ENCODE measurements at regions not wholly inside any gene's neighbourhood (a gene's known extent, or its start where the extent isn't known, plus 50 kb on each side); places are given as distances from the start of the nearest gene placed in this dataset.

GRCh38 chr10:23826421-23826820 is 382.5 kb upstream of the KIAA1217 start:
- Mint-ChIP-seq H3K36me3 (ENCODE audit: insufficient read depth, unreplicated experiment) (no peaks in the 10 kb centered on the region), H3K4me3 (ENCODE audit: unreplicated experiment) (no peak overlapping the region), H3K4me1 (ENCODE audit: low read depth, unreplicated experiment) (no peaks in the 10 kb centered on the region), H3K9me3 (ENCODE audit: unreplicated experiment) (no peaks in the 10 kb centered on the region), H3K27me3 (ENCODE audit: insufficient read depth, unreplicated experiment) (peaks cover 14% of the 10 kb centered on the region), H3K27ac (ENCODE audit: unreplicated experiment) (no peak overlapping the region)
- BruUV-seq (replicated peaks): no TSS peak
- CTCF ChIA-PET: no interaction called here
- Histone ChIP-seq H3K4me1 (no peaks in the 10 kb centered on the region), H3K4me3 (ENCODE audit: low read depth, low read length) (no peak overlapping the region), H3K36me3 (ENCODE audit: control insufficient read depth, insufficient read depth, low read length) (no peaks in the 10 kb centered on the region), H3K27me3 (replicated peaks; ENCODE audit: control insufficient read depth, insufficient read depth, low read length) (no peaks in the 10 kb centered on the region), H3K9me3 (no peaks in the 10 kb centered on the region)
- intact Hi-C loops (cut with micrococcal nuclease; ENCODE audit: unreplicated experiment): no loop called here
- TF ChIP-seq, protein P1, sequence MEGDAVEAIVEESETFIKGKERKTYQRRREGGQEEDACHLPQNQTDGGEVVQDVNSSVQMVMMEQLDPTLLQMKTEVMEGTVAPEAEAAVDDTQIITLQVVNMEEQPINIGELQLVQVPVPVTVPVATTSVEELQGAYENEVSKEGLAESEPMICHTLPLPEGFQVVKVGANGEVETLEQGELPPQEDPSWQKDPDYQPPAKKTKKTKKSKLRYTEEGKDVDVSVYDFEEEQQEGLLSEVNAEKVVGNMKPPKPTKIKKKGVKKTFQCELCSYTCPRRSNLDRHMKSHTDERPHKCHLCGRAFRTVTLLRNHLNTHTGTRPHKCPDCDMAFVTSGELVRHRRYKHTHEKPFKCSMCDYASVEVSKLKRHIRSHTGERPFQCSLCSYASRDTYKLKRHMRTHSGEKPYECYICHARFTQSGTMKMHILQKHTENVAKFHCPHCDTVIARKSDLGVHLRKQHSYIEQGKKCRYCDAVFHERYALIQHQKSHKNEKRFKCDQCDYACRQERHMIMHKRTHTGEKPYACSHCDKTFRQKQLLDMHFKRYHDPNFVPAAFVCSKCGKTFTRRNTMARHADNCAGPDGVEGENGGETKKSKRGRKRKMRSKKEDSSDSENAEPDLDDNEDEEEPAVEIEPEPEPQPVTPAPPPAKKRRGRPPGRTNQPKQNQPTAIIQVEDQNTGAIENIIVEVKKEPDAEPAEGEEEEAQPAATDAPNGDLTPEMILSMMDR (IDR thresholded peaks at IDR 0.05; ENCODE audit: insufficient read depth in 1 of 2, low read depth in 1 of 2, low read length in 1 of 2, severe bottlenecking in 1 of 2, unreplicated experiment in 1 of 2): no peak
- POLR2A ChIA-PET: no interaction called here
- DNase-seq: peak; percentile 70 to 76

DNA sequence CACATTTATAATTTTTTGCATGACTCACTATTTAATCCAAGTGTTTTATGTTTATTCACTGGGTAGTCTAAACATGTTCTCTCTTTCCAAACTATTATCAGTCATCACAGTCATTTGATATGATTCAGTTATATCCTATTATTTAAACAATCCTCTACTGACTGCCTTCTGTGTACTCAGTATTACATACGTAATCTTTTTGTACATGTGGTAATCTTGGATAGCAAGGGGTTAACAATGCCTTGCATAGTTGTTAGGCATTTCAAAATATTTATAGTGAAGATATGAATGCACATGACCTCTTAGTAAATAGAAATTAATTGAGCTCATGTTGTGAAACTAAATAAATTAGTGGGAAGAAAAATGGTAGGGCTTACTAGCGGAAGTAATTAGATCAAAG is 379.4 kb upstream of the KIAA1217 start:
- Mint-ChIP-seq H3K4me3 (ENCODE audit: unreplicated experiment) (no peak overlapping the region), H3K27ac (ENCODE audit: unreplicated experiment) (no peak overlapping the region), H3K4me1 (ENCODE audit: low read depth, unreplicated experiment) (peaks cover 9% of the 10 kb centered on the region), H3K36me3 (ENCODE audit: insufficient read depth, unreplicated experiment) (no peaks in the 10 kb centered on the region), H3K9me3 (ENCODE audit: unreplicated experiment) (no peaks in the 10 kb centered on the region), H3K27me3 (ENCODE audit: insufficient read depth, unreplicated experiment) (peaks cover 8% of the 10 kb centered on the region)
- BruUV-seq (replicated peaks): no TSS peak
- TF ChIP-seq, protein P1 (IDR thresholded peaks at IDR 0.05; ENCODE audit: insufficient read depth in 1 of 2, low read depth in 1 of 2, low read length in 1 of 2, severe bottlenecking in 1 of 2, unreplicated experiment in 1 of 2): no peak
- ChIA-PET POLR2A (no interaction called here), CTCF (no interaction called here)
- Histone ChIP-seq H3K9me3 (no peaks in the 10 kb centered on the region), H3K36me3 (ENCODE audit: control insufficient read depth, insufficient read depth, low read length) (no peaks in the 10 kb centered on the region), H3K4me3 (ENCODE audit: low read depth, low read length) (no peak overlapping the region), H3K27me3 (replicated peaks; ENCODE audit: control insufficient read depth, insufficient read depth, low read length) (no peaks in the 10 kb centered on the region), H3K4me1 (peaks cover 15% of the 10 kb centered on the region)
- no peak for DNase-seq
- intact Hi-C loops (cut with micrococcal nuclease; ENCODE audit: unreplicated experiment): no loop called here

GRCh38 chr10:23834091-23834490 is 374.8 kb upstream of the KIAA1217 start:
- TF ChIP-seq, protein P1 (IDR thresholded peaks at IDR 0.05; ENCODE audit: insufficient read depth in 1 of 2, low read depth in 1 of 2, low read length in 1 of 2, severe bottlenecking in 1 of 2, unreplicated experiment in 1 of 2): no peak
- ChIA-PET POLR2A (no interaction called here), CTCF (no interaction called here)
- Histone ChIP-seq H3K36me3 (ENCODE audit: control insufficient read depth, insufficient read depth, low read length) (no peaks in the 10 kb centered on the region), H3K27me3 (replicated peaks; ENCODE audit: control insufficient read depth, insufficient read depth, low read length) (no peaks in the 10 kb centered on the region), H3K9me3 (no peaks in the 10 kb centered on the region; the same call in 1 of the 2 replicates), H3K4me1 (peaks cover 19% of the 10 kb centered on the region), H3K4me3 (ENCODE audit: low read depth, low read length) (no peak overlapping the region)
- Mint-ChIP-seq H3K27me3 (ENCODE audit: insufficient read depth, unreplicated experiment) (peaks cover 2% of the 10 kb centered on the region), H3K4me3 (ENCODE audit: unreplicated experiment) (no peak overlapping the region), H3K27ac (ENCODE audit: unreplicated experiment) (no peak overlapping the region), H3K36me3 (ENCODE audit: insufficient read depth, unreplicated experiment) (no peaks in the 10 kb centered on the region), H3K9me3 (ENCODE audit: unreplicated experiment) (no peaks in the 10 kb centered on the region), H3K4me1 (ENCODE audit: low read depth, unreplicated experiment) (peaks cover 16% of the 10 kb centered on the region)
- BruUV-seq (replicated peaks): no TSS peak
- intact Hi-C loops (cut with micrococcal nuclease; ENCODE audit: unreplicated experiment): no loop called here
- DNase-seq: peak in 1 of 2 experiments; percentile 26

Data from Caco-2 (cell line).